Iris pigment epithelial cell (primary cell): ENCODE measurements at regions not wholly inside any gene's neighbourhood (a gene's known extent, or its start where the extent isn't known, plus 50 kb on each side); places are given as distances from the start of the nearest gene placed in this dataset.

Source experiments
- DNase-seq: peaks from one replicate; pipeline ENCODE4 v3.0.0-alpha.2; 2011; ENCODE audit warnings: low read depth

DNA sequence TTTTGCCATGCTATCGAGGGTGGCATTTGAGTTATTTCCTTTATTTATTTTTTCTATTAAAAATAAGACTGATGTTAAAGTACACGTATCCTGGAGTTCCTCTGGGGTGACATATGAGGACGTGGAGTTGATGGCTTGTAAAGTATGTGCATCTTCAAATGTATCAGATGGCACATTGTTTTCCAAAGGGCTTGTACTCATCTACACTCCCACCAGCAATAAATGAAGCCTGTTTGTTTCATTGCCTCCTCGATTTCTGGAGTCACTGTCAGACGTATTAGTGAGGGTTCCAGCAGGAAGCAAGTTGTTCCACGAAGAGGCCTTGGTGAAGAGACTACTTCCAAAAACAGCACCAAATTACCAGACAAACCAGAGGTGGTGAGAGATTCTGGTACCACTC is 423.9 kb downstream of the NPHP4 start:
- DNase-seq, result no peak

DNA sequence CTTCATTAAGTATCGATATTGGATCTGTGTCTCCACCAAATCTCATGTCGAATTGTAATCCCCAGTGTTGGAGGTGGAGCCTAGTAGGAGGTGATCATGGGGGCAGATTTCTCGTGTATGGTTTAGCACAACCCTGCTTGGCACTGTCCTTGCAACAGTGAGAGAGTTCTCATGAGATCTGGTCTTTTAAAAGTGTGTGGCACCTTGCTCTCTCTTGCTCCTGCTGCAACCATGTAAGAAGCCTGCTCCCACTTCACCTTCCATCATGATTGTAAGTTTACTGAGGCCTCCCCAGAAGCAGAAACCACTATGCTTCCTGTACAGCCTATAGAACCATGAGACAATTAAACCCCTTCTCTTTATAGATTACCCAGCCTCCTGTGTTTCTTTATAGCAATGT is 424.4 kb downstream of the NPHP4 start:
- no peak for DNase-seq

DNA sequence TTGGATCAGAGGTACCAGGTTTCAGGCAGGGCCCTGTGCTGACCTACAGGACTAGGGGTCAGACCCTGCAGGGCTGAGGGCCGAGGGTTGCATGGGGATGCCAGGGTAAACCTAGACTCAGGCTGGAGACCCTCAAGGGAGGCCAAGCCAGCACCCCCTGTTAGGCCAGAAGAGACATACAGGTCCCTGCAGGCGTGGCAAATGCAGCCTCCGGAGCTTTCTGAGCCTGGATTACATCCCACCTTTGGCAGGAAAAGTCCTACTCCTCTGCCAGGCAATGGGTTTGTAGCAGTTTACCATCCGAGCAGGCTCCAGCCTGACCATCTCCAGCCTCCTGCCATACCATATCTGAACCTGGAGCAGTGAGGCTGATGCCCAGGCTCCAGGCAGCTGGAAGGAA is 425.3 kb downstream of the NPHP4 start:
- no peak for DNase-seq

DNA sequence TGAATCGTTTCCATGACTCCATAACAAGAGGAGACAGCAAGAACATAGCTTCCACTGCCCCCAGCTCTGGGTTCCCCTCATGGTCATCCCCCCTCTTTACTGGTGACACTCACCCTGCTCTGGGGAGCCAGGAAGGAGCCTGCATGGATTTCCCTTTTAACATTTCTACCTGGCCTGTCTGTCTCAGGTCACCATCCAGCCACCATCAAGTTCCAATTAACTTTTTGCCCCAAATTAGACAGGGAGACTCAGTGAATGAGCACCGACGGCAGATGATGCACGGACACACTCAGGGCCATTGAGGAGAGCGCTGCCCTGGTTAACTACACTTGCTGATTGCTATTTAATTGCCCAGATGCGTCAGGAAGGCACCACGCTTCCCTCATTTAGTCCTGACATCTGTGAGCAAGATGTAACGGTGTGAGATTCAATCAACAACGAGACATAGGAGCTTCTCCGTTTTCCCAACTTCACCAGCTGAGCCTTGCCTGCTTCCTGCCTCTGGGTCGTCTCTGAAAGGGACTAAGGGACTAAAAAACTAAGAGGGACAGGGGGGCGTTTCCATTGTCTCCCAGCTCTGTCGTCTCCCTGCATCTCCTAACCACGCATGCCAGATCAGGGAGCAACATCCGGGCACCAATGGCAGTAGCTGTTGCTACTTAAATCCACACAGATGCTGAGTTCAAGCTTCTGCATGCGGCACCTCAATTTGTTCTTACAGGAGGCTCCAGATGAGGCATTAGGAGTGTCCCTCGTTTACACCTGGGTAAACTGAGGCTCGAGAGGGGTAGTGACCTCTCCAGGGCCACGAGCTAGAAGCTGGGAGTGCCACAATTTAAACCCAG is 426.7 kb downstream of the NPHP4 start:
- DNase-seq, result no peak

DNA sequence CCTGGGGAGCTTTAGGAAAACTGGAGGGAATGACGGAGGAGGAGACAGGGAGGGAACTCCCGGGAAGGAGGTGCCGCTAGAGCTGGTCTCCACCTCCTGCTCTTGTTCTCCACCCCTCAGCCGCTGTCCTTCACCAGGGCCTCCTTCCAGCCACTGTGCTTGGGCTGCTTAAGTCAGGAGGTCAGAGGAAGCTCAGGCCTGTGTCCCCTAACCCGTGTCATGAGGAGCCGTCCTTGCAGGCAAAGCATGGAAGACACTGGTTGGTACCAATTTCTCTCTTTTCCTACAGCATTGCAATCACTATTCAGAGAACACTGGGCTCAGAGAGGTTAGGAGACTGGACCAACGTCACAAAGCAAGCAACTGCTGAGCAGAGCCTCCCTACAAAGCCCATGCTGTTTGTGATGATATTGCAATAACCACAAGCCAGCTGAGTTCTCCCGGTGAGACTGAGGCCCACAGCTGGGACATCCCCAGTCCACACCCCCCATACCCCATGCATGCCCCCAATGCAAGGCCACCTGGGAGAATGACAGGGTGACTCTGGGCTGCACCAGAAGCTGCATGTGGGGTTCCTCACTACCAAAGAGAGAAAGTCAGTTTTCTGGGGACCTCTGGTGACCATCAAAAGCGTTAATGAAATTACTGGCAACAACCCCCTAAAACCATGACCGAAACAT is 427.5 kb downstream of the NPHP4 start:
- DNase-seq, result no peak

DNA sequence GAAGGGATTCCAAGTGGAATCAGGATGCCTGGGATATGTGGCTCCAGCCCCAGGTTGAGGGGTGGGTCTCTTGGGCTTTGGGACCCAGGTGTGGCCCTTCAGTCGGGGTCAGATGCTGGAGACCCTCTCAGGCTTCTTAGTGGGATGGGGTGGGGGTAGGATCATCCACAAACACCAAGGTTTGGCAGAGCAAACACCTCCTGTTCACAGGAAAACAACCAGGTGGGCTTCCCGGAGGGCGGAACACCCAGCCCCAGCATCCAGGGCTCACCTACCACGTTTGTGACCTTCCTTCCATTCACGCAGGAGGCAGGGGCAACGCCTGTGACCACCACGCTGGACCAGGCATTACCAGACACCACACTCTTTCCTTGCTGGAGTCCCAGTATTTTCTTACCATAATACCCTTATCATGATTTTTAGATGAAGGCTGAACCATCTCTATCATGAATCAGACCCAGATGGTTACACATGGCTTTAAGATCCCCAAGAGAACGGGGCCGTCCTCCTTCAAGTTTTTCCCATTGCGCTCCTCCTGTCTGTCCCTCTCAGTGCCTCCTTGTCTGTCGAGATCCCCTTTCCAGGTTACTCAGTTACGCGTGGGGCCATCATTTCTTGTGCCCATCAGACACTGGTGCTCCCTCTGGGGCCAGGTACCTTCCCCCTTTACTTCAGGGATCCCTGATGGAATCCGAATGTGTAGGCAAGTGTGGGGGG is 428.2 kb downstream of the NPHP4 start:
- DNase-seq, result no peak

DNA sequence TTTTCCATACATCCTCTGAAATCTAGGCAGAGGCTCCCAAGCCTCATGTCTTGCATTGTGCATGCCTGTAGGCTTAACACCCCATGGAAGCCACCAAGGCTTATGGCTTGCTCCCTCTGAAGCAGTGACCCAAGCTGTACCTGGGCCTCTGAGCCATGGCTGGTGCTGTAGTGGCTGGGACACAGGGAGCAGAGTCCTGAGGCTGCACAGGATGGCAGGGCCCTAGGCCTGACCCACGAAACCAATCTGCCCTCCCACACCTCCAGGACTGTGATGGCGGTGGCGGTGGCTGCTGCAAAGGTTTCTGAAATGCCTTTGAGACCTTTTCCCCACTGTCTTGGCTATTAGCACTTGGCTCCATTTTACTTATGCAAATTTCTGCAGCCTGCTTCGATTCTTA is 429.5 kb downstream of the NPHP4 start:
- DNase-seq, result no peak

DNA sequence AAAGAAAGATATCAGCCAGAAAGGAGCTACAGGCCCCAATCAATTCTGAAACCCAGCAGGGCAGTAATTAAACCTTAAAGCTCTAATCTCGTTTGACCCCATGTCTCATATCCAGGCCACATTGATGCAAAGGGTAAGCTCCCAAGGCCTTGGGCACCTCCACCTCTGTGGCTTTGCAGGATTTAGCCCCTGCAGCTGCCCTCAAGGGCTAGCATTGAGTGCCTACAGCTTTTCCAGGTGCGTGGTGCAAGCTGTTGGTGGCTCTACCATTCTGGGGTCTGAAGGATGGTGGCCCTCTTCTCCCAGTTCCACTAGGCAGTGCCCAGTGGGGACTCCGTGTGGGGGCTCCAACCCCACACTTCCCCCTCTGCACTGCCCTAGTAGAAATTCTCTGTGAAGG is 429.9 kb downstream of the NPHP4 start:
- DNase-seq, result no peak

DNA sequence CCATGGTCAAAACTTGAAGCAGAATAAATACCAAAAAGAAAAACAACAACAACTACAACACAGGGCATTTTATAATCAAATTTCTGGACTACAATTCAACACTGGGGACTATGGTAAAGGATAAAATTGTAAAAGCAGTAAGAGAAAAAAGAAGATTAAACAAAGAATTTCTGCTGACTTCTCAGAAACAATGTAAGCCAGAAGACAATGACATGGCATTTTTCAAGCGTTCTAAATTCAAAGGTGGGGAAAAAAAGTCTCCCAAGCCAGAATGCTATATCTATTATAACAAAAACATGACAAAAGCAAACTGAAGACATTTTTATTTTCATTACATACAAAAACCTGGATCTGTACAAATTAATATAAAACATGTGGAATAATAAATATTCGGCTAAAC is 433.1 kb downstream of the NPHP4 start:
- DNase-seq, result no peak

DNA sequence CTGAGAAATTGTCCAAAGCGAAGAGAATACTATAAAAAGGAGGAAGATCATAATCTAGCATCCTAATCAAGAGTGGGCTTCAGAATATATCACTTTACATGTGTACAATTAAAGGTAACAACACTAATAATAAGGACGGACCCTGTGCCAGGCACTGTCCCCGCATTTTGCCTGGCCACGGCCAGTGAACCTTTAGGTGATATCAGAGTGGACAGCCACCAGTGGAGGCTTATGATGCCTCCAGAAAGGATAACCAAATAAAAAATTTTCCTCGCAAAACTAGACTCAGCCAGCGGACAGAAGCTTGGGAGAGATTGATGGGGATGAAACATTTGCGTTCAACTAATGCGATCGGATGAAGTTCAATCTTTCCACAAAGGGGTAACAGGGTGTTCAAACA is 436.4 kb downstream of the NPHP4 start:
- DNase-seq, result no peak

DNA sequence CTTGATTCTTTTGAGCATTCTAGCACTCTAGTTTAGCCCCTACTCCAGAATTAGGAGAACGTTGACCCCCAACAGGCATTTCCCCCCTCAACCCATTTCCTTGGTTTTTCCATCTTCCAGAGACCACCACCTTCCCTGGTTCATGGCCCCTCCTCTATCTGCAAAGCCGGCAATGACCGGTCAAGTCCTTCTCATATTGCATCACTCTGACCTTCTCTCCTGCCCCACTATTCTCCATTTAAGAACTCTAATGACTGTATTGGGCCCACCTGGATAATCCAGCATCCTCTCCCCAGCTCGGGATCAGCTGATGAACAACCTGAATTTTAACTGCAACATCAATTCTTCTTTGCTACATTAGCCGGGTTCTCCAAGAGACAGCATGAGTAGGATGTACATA is 437.4 kb downstream of the NPHP4 start:
- no peak for DNase-seq

DNA sequence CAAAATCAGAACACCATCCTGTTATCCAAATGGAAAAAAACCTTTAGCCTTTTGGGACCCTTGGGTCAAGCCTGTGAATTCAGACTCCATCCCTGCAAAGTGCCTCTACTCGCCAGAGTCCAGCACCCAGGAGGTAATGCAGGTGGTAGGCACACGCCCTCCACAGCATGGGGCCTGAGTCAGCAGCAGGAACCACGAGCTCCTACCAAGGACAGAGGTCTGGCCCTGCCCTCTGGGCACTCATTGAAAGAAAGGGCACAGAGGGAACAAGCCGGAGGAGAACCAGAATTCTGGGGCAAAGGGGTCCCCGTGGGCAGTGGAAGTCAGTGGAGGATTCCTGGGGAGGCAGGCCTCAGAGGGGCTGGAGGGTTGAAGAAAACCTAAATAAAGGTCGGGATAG is 438.1 kb downstream of the NPHP4 start:
- DNase-seq, result no peak

DNA sequence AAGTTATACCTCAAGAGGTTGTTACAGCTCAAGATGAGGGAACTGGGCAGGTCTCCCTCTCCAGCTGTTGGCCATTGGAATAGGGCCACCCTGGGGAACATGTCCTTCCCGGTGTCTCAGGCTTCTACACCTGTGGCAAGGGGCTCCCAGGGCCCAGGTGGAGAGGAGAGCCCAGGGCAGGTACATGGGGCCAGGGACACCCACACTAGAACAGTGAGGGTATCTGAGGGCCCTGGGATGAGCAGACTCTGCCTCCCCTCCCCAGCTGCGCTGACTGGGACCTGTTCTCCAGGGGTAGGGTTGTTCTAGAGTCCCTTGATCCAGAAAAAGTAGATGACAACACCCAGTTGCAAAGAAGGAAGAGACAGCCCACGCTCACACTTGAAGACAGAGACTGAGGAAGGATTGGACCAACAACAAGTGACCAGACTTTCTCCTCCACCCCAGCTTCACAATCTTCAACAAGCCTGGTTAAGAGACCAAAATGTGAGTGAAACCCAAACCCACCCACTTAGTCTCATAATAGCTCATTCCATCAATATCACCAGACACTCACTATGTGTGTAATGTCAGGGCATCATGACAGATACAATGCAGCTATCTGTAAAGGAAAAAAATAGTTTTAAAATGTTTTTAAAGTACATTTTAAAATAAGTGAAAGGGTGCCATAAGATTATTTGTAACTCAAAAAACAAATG is 439.3 kb downstream of the NPHP4 start:
- DNase-seq, result no peak

DNA sequence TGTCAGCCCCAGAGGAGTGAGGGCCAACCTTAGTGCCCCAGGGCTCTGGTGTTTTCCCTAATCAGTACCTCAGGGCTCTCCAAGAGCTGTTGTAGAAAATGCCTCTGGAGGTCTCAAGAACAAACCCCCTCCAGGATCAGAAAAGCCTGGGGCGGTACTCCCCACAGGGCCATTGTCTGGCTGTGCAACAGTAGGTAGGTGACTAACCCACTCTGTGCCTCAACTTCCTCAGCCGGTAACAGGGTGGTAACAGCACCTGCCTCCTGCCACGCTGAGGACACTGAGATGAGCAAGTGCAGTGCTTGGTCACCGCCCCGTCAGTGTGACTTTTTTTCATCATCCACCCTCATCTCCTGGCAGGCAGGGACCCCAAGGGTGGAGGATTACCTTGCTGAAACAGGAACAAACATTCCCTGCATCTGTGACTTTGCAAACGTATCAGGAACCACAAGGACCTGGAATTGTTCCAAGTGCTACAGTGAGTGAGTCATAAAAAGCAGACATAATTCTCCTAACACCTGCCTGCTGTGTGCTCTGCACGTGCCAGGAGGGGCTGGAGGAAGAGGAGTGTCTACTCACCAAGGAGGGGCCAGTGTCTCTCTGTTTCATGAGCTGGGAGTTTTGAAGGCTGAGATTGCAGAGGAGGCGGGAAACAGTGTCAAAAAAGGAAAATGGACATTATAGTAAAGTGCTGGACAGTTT is 440.8 kb downstream of the NPHP4 start:
- DNase-seq, result peak; percentile 12

DNA sequence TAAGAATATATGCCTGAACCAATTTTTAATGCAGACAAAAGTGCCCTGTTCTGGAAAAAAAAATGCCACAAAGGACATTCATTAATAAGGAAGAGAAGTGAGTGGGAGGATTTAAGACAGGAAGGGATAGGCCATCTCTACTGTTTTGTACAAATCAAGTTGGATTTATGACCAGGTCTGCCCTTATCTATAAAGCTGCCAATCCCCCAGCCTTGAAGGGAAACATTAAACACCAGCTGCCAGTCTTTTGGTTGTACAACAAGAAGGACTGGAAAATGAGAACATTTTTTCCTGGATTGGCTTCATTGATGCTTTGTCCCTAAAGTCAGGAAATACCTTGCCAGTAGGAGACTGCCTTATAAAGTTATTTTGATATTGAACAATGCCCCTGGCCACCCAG is 444.0 kb downstream of the NPHP4 start:
- DNase-seq, result no peak

DNA sequence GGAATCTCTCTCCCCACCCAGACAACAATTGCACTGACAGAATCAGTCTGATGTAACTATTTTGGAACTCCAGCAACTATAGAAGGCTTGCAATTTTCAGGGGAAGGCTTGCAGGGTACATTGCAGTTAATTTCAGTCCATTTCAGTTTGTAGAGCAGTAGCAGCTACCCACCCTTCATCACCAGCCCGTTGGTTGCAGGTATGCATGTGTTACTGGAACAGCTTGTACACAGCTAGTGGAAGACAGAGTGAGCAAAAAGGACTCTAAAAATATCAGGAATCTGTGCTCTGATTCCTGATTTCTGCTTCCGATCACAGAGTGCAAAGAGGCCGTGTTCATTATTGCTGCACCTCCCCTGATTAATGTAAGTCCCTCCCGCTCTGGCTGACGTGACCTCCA is 449.0 kb downstream of the NPHP4 start:
- no peak for DNase-seq

DNA sequence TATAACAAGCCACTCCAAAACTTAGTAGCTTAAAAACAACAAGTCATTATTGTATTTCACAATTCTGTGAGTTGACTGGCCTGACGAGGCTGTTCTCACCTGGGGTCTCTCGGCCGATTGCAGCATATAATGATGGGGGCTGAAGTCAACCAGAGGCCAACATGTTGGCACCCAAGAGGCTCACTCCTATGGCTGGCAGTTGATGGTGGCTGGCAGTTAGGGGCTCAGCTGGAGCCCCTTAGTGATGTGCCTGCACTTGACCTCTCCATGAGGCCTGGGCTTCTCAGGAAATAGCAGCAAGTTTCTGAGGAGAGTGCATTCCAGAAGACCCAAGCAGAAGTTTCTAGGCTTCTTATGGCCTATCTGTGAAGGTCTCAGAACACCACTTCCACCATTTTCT is 459.4 kb downstream of the NPHP4 start:
- DNase-seq, result no peak

DNA sequence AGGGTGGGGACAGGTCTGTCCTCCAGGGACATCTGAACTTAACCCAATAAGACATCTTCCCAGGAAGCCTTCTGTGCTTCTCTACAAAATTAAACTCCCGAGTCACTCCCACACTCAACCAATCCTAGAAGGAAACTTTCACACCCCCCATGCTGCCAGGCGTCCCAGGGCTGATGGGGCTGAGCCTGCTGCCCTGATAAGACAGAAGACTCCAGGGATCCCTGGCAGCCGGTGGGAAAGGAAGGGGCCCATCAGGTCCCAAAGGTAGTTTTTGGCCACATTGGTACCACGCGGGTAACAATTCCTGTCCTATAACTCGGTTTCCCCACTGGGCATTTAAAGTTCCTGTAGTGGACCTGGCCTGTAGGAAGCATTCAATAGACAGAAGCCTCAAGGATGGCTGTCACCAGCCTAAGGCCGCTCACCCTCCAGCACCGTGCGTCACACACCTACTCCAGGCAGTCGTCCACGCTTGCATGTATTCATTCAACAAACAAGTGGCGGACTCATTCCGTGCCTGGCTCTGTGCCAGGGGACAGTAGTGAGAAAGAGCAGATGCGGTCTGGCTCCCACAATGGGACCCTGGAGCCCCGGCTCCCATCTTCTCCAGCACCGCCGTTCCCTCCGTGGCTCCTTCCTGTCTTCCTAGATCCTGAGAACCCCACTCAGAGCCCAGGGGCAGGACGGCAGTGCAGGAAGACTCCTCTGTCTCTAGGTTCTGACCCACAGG is 465.2 kb downstream of the NPHP4 start:
- no peak for DNase-seq

DNA sequence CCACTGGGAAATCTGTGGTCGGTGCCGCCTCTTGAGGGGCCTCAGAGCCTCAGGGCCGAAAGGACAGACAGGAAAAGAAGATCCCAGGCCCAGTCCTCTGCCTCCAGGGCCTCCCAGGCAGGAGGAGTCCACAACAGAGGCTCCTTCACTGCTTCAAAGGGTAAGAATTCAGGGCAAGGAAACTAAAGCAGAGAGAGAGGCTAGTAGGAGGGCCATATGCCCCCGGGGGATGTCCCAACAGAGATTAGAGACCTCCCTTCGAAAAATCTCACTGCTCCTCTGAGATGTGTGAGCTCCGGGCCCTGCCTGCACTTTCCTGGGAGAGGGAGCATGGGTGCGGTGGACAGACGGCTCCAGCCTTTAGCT is 465.9 kb downstream of the NPHP4 start:
- no peak for DNase-seq

DNA sequence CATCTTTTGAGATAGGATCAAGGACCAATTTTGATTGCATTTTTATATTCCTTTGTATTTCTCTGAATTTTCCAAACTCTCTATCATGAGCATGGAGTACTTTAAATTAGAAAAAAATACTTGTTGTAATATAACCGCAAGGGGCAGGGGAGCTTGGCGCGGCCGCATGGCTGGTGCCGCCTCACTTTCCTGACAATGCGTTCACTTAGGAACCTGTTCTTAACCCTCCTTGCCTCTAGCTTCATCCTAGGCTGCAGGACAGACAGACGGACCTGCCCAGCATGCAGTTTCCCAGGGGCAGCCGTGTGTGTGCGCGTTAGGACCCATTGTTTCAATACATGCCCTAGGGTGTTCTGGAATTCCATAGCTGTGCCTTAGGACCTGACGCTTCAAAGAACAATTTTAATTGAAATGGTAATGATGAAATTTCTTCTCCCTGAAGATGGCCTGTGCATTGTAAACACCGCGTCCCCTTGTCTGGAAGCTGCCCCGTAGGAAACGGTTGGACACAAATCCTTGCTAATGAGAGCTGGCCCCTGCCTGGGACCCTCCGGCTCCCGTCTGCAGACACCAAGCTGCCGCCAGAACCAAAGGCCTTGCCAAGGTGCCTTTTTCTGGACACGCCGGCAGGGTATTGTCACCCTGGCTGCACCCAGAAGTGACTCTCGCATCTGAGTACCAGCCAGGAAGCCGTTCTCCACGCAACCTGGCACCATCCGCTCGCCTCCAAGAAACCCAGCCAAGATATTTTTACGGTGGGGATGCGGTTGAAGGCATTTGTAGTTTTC is 466.4 kb downstream of the NPHP4 start:
- DNase-seq, result no peak
